GM12891 (cell line): ENCODE measurements at regions not wholly inside any gene's neighbourhood (a gene's known extent, or its start where the extent isn't known, plus 50 kb on each side); places are given as distances from the start of the nearest gene placed in this dataset.

ENCODE experiments used
- POLR2A ChIP-seq: IDR thresholded peaks from 2 replicates; pipeline ENCODE4 v1.6.1; 2011; ENCODE audit warnings: low read depth, low read length, control low read depth
- POLR2AphosphoS5 ChIP-seq: IDR thresholded peaks from 2 replicates; pipeline ENCODE4 v1.6.1; 2011; ENCODE audit warnings: low read depth, low read length, control low read depth
- TAF1 ChIP-seq: IDR thresholded peaks from 2 replicates; pipeline ENCODE4 v1.6.1; 2011; ENCODE audit warnings: low read depth, low read length, control low read depth

DNA sequence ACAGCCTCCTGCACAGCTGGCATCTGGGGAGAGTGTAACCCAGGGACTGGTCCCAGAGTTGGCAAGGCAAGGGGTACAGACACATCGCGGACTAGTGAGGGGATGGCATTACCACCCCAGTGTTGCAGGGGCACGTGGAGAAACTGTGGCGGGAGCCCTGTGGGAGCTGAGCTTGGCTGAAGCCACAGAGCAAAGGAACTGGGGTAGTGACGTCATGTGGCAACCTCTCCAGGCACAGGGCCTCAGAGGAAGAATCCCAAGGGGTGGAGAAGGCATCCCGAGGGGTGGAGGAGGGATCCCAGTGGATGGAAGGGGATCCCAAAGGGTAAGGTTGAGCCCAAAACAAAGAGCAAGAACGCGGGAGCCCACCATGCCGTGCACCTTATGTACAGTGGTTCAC, 70.1 kb downstream of the GSC start:
- no peak for TF ChIP-seq POLR2A
- TF ChIP-seq POLR2AphosphoS5 = no peak
- TF ChIP-seq TAF1 = no peak
